ENCODE measurements at regions not wholly inside any gene's neighbourhood (a gene's known extent, or its start where the extent isn't known, plus 50 kb on each side); places are given as distances from the start of the nearest gene placed in this dataset.

GRCh38 chr2:58520903-58521302, 279.8 kb upstream of the FANCL start:
- TF ChIP-seq CTCF (IDR thresholded peaks at IDR 0.05) (no peak), PHF8 (IDR thresholded peaks at IDR 0.05; ENCODE audit: borderline replicate concordance, low read depth) (no peak), RAD21 (conservative IDR thresholded peaks at IDR 0.05 in 1 of 2, IDR thresholded peaks at IDR 0.05 in 1 of 2) (no peak)

All from A549 (cell line).